BLaER1 treated with 17β-estradiol and CSF1 and Interleukin-3, amounts not matched to agents 10 nM and 100 nM (cell line): ENCODE measurements at regions not wholly inside any gene's neighbourhood (a gene's known extent, or its start where the extent isn't known, plus 50 kb on each side); places are given as distances from the start of the nearest gene placed in this dataset.

Source experiments
- H3K27ac ChIP-seq, 11 experiments: shearing (Covaris generic); formaldehyde crosslinking; 2 replicates each; pipeline ENCODE4 v1.8.1; 2022
- H3K27me3 ChIP-seq, 11 experiments: shearing (Covaris generic); formaldehyde crosslinking; 2 replicates each; pipeline ENCODE4 v1.8.1; 2022
- H3K36me3 ChIP-seq, 11 experiments: shearing (Covaris generic); formaldehyde crosslinking; 2 replicates each; pipeline ENCODE4 v1.8.1; 2022
- H3K4me1 ChIP-seq, 10 experiments: shearing (Covaris generic); formaldehyde crosslinking; 2 replicates each; pipeline ENCODE4 v1.8.1; 2022
- H3K4me2 ChIP-seq, 11 experiments: shearing (Covaris generic); formaldehyde crosslinking; 2 replicates each; pipeline ENCODE4 v1.8.1; 2022
- H3K4me3 ChIP-seq, 10 experiments: shearing (Covaris generic); formaldehyde crosslinking; 2 replicates each; pipeline ENCODE4 v1.8.1; 2022
- H3K9ac ChIP-seq, 11 experiments: shearing (Covaris generic); formaldehyde crosslinking; 2 replicates each; pipeline ENCODE4 v1.8.1; 2022
- H3K9me3 ChIP-seq, 11 experiments: shearing (Covaris generic); formaldehyde crosslinking; replicated peaks in 1 of 11; 2 replicates each; pipeline ENCODE4 v1.8.1; 2022
- H4K20me1 ChIP-seq, 11 experiments: shearing (Covaris generic); formaldehyde crosslinking; 2 replicates each; pipeline ENCODE4 v1.8.1; 2022
- Cebpa-rat ChIP-seq, 11 experiments: shearing (Covaris generic); IDR thresholded peaks; 2 replicates each; pipeline ENCODE4 v1.8.1; 2022

DNA sequence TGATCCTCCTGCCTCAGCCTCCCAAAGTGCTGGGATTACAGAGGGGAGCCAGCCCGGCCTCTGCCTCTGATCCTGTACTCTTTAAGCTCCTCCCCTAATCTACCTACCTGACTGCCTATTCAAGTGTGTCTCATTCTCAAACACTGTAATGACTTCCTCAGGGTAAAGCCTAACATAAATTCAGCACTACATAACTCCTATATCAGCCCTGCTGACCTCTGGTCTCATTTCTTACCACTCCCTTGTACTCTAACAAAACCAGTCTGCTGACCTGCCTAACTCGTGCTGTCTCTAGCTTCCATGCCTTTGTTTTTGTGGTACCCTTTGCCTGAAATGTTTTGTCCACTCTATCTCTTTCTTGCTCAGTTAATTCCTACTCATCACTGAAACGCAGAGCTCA, 172.1 kb upstream of the IL12A start:
- H4K20me1 ChIP-seq, result no peaks in the 10 kb centered on the region
- no peaks in the 10 kb centered on the region for H3K27me3 ChIP-seq
- no peaks in the 10 kb centered on the region for H3K36me3 ChIP-seq
- no peak overlapping the region for H3K27ac ChIP-seq
- TF ChIP-seq Cebpa-rat (IDR thresholded peaks at IDR 0.05), result no peak
- H3K4me1 ChIP-seq, result peaks cover 0 to 11% (median 8%) of the 10 kb centered on the region in 10 experiments; a peak in 17 of 20 replicates
- H3K4me3 ChIP-seq, result no peak overlapping the region
- H3K4me2 ChIP-seq, result no peak overlapping the region
- H3K9me3 ChIP-seq, result no peaks in the 10 kb centered on the region
- H3K9ac ChIP-seq, result no peak overlapping the region

DNA sequence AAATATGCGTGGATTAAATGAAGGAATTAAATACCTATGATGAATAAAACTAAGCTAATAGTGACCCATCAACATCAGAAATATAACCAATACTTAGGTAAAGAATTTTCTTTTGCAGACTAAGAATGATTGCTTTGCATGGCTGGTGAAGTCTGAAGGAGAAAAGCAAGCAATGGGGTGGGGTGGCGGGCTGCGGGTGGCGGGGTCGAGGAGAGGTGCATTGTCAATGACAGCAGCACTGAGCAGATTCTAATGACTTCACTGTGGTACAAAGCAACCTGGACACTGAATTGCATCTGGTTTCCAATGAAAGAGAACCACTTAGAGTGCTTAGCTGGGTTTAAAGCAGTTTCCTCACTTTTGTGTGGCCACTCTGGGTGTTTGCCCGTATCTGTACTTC, 171.5 kb upstream of the IL12A start:
- Histone ChIP-seq H4K20me1 (no peaks in the 10 kb centered on the region), H3K9me3 (no peaks in the 10 kb centered on the region), H3K4me3 (no peak overlapping the region), H3K4me1 (peaks cover 0 to 11% (median 8%) of the 10 kb centered on the region in 10 experiments; a peak in 17 of 20 replicates), H3K27ac (no peak overlapping the region), H3K36me3 (no peaks in the 10 kb centered on the region), H3K9ac (no peak overlapping the region), H3K4me2 (no peak overlapping the region), H3K27me3 (no peaks in the 10 kb centered on the region)
- no peak for TF ChIP-seq Cebpa-rat (IDR thresholded peaks at IDR 0.05)

DNA sequence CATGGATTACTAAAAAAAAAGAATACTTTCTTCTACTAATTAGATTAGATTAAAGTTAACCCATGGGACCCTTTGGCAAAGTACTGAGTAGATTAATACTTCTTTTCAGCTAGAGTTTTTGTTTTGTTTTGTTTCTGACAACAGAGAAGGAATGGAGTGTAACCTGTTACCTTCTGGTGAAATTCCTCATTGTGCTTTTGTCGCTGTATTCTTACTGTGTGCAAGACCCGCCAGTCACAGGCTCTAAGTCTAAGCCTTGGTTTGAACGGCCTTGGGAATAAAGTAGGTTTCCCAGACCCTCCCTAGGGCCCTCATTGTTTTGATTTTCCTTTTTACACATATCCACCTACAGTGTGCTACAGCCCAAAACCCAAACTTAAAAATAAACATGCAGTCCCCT, 171.1 kb upstream of the IL12A start:
- Histone ChIP-seq H3K27ac (no peak overlapping the region), H3K36me3 (no peaks in the 10 kb centered on the region), H3K4me1 (peaks cover 0 to 11% (median 8%) of the 10 kb centered on the region in 10 experiments; a peak in 17 of 20 replicates), H3K9me3 (no peaks in the 10 kb centered on the region), H3K4me3 (no peak overlapping the region), H3K4me2 (no peak overlapping the region), H4K20me1 (no peaks in the 10 kb centered on the region), H3K9ac (no peak overlapping the region), H3K27me3 (no peaks in the 10 kb centered on the region)
- TF ChIP-seq Cebpa-rat (IDR thresholded peaks at IDR 0.05), result no peak

DNA sequence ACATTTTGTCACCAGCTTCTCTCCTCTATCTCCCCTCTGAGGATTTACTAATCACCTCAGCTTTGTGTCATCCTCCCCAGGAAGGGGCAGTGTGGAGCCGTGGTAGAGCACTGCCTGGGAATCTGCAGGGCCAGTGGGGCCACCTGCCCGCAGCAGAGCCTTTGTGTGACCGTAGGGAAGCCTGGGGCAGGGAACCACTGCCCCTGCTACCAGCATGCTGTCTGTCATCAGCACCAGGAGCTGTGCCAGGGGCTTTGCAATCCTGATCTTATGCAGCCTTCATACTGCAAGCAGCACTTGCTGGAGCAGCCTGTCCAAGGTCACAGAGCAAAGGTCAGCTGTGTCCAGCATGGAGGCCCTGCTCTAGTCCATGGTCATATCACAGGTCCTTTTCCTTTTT, 170.2 kb upstream of the IL12A start:
- H3K36me3 ChIP-seq, result no peaks in the 10 kb centered on the region
- H3K4me3 ChIP-seq, result no peak overlapping the region
- no peaks in the 10 kb centered on the region for H3K9me3 ChIP-seq
- H3K9ac ChIP-seq, result no peak overlapping the region
- no peaks in the 10 kb centered on the region for H4K20me1 ChIP-seq
- no peak overlapping the region for H3K27ac ChIP-seq
- TF ChIP-seq Cebpa-rat (IDR thresholded peaks at IDR 0.05), result no peak
- H3K27me3 ChIP-seq, result no peaks in the 10 kb centered on the region
- peaks cover 0 to 11% (median 8%) of the 10 kb centered on the region in 10 experiments; a peak in 17 of 20 replicates for H3K4me1 ChIP-seq
- H3K4me2 ChIP-seq, result no peak overlapping the region

DNA sequence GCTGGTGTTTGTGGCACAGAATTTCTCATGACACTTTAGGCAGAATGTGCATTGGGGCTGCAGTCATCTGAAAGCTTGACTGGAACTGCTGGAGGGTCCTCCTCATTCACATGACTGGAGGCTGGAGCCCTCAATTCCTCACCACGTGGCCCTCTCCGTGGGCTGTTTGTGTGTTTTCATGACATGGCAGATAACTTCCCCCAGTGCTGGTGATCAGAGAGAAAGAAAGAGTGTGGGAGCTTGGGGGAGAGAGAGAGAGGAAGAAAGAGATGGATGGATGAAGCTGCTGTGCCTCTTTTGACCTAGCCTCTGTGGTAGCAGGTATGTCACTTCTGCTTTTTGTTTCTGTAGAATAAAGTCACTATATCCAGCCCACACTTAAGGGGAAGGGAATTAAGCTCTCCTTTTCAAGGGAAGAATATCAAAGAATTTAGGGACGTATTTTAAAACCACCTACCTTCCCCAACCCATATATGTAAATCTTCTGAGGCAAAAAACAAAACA, 169.6 kb upstream of the IL12A start:
- no peaks in the 10 kb centered on the region for H3K27me3 ChIP-seq
- H3K27ac ChIP-seq, result no peak overlapping the region
- H3K4me2 ChIP-seq, result no peak overlapping the region
- H3K4me1 ChIP-seq, result peaks cover 0 to 6% (median 5%) of the 10 kb centered on the region in 10 experiments; a peak in 17 of 20 replicates
- H3K9me3 ChIP-seq, result no peaks in the 10 kb centered on the region
- TF ChIP-seq Cebpa-rat (IDR thresholded peaks at IDR 0.05), result no peak
- H3K4me3 ChIP-seq, result no peak overlapping the region
- no peak overlapping the region for H3K9ac ChIP-seq
- no peaks in the 10 kb centered on the region for H4K20me1 ChIP-seq
- no peaks in the 10 kb centered on the region for H3K36me3 ChIP-seq

DNA sequence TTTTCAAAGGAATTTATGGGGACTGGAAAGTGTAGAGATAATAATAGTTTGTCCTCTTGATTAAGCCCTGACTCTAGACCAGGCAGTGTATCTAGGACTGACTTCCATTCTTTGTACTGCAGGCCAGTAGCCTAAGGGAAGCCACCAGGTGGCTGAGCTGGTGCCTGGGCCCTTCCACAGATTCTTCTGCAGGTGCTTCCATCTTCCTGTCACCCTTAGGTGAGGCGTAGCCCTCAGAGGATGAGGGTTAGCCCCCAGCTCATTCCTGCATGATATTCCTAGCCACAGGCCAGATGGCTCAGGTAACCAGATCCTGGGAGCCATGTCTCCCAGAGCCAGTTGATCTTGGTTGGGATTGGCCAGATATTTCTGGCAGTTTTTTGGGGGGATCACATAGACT, 169.0 kb upstream of the IL12A start:
- no peak overlapping the region for H3K27ac ChIP-seq
- no peak overlapping the region for H3K4me3 ChIP-seq
- no peak for TF ChIP-seq Cebpa-rat (IDR thresholded peaks at IDR 0.05)
- H3K4me2 ChIP-seq, result no peak overlapping the region
- H3K9ac ChIP-seq, result no peak overlapping the region
- no peaks in the 10 kb centered on the region for H3K4me1 ChIP-seq
- H3K9me3 ChIP-seq, result no peaks in the 10 kb centered on the region
- no peaks in the 10 kb centered on the region for H4K20me1 ChIP-seq
- no peaks in the 10 kb centered on the region for H3K36me3 ChIP-seq
- no peaks in the 10 kb centered on the region for H3K27me3 ChIP-seq

DNA sequence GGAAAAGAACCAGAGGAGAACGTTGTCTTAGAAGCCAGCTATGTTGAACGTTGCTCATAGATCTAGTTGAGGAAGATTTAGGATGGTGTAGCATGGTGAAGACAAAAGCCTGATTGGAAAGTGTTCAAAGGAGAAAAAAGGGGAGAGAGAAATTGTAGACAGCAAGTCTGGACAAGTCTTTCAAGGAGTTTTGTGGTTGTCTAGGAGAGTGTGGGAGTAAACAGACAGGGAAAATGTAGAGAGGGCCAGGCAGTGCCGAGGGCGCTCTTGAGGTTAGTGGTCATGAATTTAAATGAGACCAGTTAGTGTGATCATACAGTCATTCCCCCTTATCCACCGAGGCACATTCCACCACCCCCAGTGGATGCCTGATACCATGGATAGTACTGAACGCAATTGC, 167.5 kb upstream of the IL12A start:
- H3K4me1 ChIP-seq, result no peaks in the 10 kb centered on the region
- H3K9me3 ChIP-seq, result no peaks in the 10 kb centered on the region
- TF ChIP-seq Cebpa-rat (IDR thresholded peaks at IDR 0.05), result no peak
- no peaks in the 10 kb centered on the region for H3K27me3 ChIP-seq
- no peaks in the 10 kb centered on the region; a peak in 1 of 22 replicates for H4K20me1 ChIP-seq
- H3K27ac ChIP-seq, result no peak overlapping the region
- H3K36me3 ChIP-seq, result no peaks in the 10 kb centered on the region
- H3K4me2 ChIP-seq, result no peak overlapping the region
- no peak overlapping the region for H3K9ac ChIP-seq
- H3K4me3 ChIP-seq, result no peak overlapping the region

DNA sequence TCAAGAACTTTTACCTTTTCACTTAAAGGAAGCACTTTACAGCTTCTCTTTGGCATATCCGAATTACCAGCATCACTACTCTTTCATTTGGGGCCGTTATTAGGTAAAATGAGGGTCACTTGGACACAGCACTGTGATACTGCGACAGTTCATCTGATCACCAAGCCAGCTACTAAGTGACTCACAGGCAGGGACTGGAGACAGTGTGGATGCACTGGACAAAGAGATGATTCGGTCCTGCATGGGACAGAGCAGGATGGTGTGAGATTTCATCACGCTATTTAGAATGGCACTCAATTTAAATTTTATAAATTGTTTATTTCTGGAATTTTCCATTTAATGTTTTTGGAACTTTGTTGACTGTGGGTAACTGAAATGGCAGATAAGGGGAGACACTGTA, 166.9 kb upstream of the IL12A start:
- H3K4me2 ChIP-seq, result no peak overlapping the region
- no peak overlapping the region for H3K9ac ChIP-seq
- no peaks in the 10 kb centered on the region for H3K9me3 ChIP-seq
- TF ChIP-seq Cebpa-rat (IDR thresholded peaks at IDR 0.05), result no peak
- H3K27ac ChIP-seq, result no peak overlapping the region
- no peaks in the 10 kb centered on the region for H3K27me3 ChIP-seq
- no peaks in the 10 kb centered on the region for H3K4me1 ChIP-seq
- no peaks in the 10 kb centered on the region; a peak in 1 of 22 replicates for H4K20me1 ChIP-seq
- no peaks in the 10 kb centered on the region for H3K36me3 ChIP-seq
- no peak overlapping the region for H3K4me3 ChIP-seq

DNA sequence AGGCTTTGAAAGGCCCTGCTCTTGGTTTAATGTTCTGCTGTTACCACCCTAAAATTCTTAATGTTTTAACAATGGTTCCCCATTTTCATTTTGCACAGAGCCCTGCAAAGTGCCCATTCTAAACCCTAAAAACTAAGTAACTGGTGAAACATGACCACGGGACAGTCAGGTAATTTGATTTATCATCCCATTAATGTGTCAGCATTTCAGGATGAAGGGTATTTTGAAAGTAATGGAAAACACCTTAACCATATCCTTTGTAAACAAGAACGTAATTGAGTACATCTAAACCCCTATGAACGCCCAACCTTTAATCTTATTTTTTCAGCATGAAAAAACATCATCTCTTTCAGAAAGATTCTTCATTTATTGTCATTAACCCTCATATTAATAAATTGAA, 164.9 kb upstream of the IL12A start:
- Histone ChIP-seq H3K27me3 (no peaks in the 10 kb centered on the region), H3K4me3 (no peak overlapping the region), H3K4me2 (no peak overlapping the region), H3K4me1 (peaks cover 0 to 4% (median 2%) of the 10 kb centered on the region in 10 experiments; a peak in 11 of 20 replicates), H3K36me3 (no peaks in the 10 kb centered on the region), H3K9me3 (no peaks in the 10 kb centered on the region), H3K27ac (no peak overlapping the region), H4K20me1 (no peaks in the 10 kb centered on the region; a peak in 1 of 22 replicates), H3K9ac (no peak overlapping the region)
- TF ChIP-seq Cebpa-rat (IDR thresholded peaks at IDR 0.05), result no peak

DNA sequence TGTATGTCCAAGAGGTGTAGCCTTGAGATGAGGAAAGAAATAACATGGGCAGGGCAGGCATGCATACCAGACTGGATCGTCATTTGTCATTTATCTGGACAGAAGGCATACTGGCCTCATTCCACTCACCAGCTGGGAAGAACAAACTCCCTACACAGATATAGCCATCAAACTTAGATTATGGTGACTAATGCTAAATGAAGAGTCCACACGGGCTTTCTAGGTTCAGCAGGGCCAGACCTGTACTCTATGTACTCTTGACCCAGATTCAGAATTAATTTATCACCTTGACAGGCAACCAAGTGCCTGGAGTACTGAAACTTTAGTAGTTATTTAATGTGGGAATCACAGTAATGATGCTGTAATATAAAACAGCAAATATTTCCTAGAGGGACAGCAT, 164.3 kb upstream of the IL12A start:
- no peak overlapping the region for H3K9ac ChIP-seq
- H3K4me2 ChIP-seq, result no peak overlapping the region
- peaks cover 0 to 9% (median 8%) of the 10 kb centered on the region in 10 experiments; a peak in 15 of 20 replicates for H3K4me1 ChIP-seq

More for the DNA sequence above, 164.3 kb upstream of the IL12A start:
- H4K20me1 ChIP-seq, result no peaks in the 10 kb centered on the region; a peak in 1 of 22 replicates
- H3K27me3 ChIP-seq, result no peaks in the 10 kb centered on the region
- H3K36me3 ChIP-seq, result no peaks in the 10 kb centered on the region
- no peak overlapping the region for H3K4me3 ChIP-seq
- H3K9me3 ChIP-seq, result no peaks in the 10 kb centered on the region
- no peak overlapping the region for H3K27ac ChIP-seq
- no peak for TF ChIP-seq Cebpa-rat (IDR thresholded peaks at IDR 0.05)
